Choroid plexus epithelial cell (primary cell): ENCODE measurements at regions not wholly inside any gene's neighbourhood (a gene's known extent, or its start where the extent isn't known, plus 50 kb on each side); places are given as distances from the start of the nearest gene placed in this dataset.

Experiments used
- DNase-seq: peaks from one replicate; pipeline ENCODE4 v3.0.0-alpha.2; 2010; ENCODE audit warnings: low read depth
- H3K4me3 ChIP-seq: 2 replicates; pipeline ENCODE4 v1.5.1; 2011; ENCODE audit warnings: low read depth, mild to moderate bottlenecking, control low read depth, low read length, moderate library complexity
- CTCF ChIP-seq: conservative IDR thresholded peaks from 2 replicates; pipeline ENCODE4 v1.5.1; 2011; ENCODE audit warnings: low read depth, mild to moderate bottlenecking, control low read depth, inconsistent platforms, low read length, moderate library complexity

- H3K4me3 ChIP-seq: no peak overlapping the region
- no peak for DNase-seq
- no peak for TF ChIP-seq CTCF
Observed at GRCh38 chr5:114999176-114999575, 170.5 kb downstream of the TRIM36 start.

GRCh38 chr5:114989512-114989911 lies 180.2 kb downstream of the TRIM36 start:
- no peak for TF ChIP-seq CTCF
- H3K4me3 ChIP-seq: no peak overlapping the region
- no peak for DNase-seq

GRCh38 chr5:114988096-114988495 lies 181.6 kb downstream of the TRIM36 start:
- DNase-seq: no peak
- TF ChIP-seq CTCF: no peak
- H3K4me3 ChIP-seq: no peak overlapping the region

GRCh38 chr5:114984796-114985195 lies 184.9 kb downstream of the TRIM36 start:
- TF ChIP-seq CTCF: no peak
- H3K4me3 ChIP-seq: no peak overlapping the region
- DNase-seq: no peak

- no peak for TF ChIP-seq CTCF
- H3K4me3 ChIP-seq: no peak overlapping the region
- DNase-seq: no peak
Observed at GRCh38 chr5:114981111-114981510, 188.6 kb downstream of the TRIM36 start.

- no peak overlapping the region for H3K4me3 ChIP-seq
- no peak for TF ChIP-seq CTCF
- no peak for DNase-seq
Observed at GRCh38 chr5:114977979-114978573, 191.6 kb downstream of the TRIM36 start.

GRCh38 chr5:114969482-114969881 lies 200.2 kb downstream of the TRIM36 start:
- no peak for TF ChIP-seq CTCF
- H3K4me3 ChIP-seq: no peak overlapping the region
- no peak for DNase-seq
